ENCODE measurements at regions not wholly inside any gene's neighbourhood (a gene's known extent, or its start where the extent isn't known, plus 50 kb on each side); places are given as distances from the start of the nearest gene placed in this dataset.

DNA sequence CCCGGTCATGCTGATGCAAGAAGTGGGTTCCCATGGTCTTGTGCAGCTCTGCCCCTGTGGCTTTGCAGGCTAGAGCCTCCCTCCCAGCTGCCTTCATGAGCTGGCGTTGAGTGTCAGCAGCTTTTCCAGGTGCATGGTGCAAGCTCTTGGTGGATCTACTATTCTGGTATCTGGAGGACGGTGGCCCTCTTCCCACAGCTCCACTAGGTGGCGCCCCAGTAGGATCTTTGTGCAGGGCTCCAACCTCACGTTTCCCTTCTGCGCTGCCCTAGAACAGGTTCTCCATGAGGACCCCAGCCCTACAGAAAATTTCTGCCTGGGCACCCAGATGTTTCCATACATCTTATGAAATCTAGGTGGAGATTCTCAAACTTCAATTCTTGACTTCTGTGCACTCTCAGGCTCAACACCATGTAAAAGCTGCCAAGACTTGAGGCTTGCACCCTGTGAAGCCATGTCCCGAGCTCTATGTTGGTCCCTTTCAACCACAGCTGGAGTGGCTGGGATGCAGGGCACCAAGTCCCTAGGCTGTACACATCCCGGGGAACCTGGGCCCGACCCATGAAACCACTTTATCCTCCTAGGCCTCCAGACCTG is 238.4 kb upstream of the MDFIC2 start:
- peak; percentile 1 for DNase-seq

DNA sequence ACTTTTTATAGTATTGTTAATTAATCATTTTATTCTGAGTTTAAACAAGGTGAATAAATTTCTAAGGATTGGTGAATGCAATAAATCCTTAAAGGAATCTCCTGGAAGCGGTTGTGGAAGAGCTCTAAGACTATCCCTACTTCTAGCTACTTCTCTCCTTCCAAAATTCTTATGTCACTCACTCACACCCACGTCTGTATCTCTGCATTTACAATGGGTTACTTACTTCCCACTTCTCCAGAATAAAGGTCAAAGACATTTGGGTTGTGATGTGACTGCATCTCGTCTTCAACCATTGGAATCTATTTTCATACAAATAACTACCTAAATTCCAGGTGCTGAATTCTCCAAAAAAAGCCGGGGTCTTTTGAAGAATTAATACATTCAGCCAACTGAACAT is 234.2 kb upstream of the MDFIC2 start:
- no peak for DNase-seq

DNA sequence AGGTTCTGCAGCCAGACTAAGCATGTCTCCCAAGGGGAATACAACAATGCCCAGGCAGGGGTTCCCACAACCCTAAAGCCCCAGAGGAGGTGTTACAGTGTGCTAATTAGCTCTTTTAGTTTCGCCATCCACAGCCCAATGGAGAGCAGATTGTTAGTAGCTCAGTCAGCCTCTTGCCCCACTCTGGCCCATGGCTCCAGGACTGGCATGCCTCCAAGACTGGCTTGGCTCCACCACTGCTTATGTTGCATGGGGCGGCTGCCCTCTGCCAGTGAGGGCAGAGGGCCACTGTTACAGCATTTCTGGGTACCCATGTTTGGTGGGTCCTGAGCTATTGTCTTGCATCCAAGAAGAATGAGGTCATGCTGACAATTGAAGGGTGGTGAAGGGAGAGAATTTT is 231.1 kb upstream of the MDFIC2 start:
- DNase-seq: no peak

DNA sequence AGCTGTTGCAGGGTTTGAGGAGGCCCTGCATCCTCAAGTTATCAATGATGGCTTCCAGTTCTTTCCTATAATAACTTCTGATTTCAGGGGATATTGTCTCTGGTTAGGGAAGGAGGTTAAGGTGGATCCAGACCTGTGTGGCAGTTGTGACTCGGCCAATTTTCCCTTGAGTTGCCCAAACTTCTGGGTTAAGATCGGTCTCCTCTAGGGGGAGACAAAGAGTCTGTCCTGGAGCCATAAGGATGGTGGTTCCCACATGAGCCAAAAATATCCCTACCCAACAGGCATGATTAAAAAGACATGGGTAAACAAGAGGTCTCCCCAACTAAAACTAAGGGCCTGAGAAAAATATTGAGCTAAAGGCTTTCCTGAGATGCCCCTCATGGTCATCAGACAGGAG is 227.5 kb upstream of the MDFIC2 start:
- no peak for DNase-seq

DNA sequence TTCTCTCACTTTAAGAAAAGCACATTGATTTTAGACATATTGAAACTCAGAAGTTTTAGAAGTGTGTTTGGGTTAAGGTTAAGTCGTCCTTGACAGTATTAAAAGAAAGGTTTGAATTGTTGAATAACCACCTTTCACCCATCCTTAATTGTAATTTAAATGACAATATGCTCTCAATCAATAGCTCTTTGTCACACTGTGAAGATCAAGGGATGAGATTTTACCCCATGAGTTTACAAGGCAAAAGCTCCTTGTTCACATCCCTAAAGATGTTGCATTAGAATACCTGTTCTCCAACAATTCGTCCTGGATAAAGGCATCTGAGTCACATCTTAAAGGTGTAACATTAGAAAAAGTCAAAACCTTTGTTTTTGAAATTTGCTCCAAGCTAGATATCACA is 220.4 kb upstream of the MDFIC2 start:
- DNase-seq: no peak

DNA sequence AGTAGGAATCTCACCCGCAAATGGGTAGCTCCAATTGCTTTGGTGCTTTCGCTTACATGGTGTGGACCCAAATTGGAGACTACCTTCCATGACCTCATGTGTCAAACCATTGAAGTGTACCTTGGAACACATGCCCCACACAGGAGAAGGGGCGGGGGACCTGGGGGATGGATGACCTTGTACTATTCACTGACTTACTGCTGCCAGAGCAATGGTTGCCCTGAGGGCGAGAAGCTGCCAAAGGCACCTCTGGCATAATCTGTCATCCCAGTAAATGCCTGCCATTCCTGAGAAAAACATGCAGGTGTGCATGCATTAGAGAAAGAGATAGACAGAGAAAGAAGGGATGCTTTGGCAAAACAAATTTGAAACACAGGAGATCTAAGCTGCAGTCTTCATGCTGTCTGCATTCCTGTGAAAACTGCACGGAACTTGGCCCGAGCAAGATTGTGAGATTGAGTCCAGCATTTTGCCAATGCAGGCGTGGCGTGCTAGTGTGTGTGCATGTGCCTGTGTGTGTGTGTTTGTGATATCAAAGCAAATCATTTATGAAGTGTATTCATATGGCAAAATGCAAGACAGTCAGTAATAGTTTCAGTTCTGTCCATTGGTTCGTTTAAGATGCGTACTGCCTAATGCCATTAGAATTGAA is 219.5 kb upstream of the MDFIC2 start:
- no peak for DNase-seq

DNA sequence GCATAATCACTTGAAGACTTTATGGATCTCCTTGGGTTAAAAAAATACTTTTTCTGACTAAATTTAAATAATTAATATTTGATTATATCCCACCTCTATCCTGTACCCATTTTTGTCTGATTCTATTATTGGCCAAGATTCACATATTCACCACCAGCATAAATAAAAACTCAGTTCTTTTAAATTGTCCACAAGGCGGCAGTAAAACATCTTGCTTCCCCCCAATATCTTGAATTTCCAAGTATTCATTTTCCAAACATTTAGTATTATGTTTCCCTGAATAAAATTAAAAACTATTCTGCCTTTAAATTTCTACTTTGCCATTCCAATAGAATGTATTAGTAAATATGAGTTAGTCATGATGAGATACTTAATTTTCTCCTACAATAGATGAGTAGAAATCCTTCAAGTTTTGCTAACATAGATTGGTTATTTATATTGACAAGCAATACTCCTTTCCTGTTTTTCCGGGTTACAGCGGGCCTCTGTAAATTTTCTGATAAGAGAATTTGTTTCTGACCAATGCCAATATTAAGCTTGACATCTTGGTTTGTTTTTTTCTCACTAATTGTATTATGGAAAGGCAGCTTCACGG is 218.7 kb upstream of the MDFIC2 start:
- no peak for DNase-seq

DNA sequence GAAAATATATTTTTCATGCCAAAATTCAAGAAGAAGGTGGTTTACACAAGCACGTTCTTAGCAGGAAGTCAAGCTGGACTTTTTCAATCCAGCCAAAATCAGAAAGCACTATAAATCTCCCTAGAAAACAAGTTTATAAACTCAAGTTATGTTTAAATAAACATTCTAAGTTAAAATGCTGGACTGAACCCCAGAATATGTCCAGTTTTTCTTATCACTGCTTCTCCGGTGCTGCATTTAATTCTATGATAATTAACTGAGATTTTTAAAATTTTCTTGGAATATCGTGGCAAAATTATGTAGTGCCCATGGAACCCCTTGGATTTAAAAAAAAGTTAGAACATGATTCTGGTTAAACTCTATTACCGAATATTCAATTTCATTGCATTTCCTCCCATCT is 218.2 kb upstream of the MDFIC2 start:
- DNase-seq: no peak

DNA sequence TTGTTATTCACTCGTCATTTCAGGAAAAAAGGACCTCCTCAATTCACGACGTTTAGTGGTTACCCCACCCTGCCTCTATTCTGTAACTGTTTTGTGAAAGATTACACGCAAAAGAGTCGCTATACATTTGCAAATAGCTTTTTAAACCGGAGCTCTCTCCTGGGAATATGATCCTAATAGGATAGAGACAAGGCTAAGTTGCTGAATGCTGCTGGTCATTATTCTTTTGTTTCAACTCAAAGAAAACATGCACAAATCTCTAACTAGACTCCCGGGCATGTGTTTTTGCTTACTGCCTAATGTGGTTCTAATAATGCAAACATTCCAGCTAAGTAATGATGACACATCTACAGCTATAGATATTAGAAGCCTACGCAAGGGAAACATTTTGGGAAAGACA is 214.6 kb upstream of the MDFIC2 start:
- no peak for DNase-seq

DNA sequence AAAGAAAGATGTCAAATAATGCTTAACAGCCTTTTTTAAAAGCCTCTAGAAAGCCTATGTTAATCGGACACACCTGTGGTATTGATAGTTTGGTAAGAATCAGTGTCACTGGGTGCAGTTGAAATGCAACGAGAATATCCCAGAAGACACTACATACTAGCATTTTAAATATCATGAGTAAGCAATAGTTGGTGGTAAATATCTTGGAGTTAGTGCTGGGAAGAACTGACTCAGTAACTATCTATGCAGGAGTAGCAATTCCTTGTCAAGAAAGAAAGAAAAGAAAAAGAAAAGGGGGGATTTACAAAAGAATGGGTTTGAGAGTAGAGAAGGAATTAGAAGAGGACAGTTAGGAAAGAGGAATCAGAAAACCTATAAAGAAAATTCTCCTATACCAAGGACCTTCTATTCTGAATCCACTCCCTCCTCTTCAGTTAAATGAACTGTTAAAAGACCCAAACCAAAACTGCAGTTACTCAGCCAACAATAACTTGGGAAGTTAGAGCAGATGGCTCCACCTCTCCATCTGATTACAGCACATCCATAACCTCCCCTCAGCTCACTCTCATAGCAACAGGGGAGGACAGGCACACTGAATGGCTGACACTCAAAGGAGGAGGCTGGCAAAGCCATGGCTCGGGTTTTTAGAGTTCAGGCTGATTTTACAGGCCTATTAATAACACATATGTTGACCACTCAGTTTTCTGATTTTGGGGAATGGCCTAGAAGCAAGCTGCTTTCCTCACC is 207.6 kb upstream of the MDFIC2 start:
- DNase-seq: no peak

DNA sequence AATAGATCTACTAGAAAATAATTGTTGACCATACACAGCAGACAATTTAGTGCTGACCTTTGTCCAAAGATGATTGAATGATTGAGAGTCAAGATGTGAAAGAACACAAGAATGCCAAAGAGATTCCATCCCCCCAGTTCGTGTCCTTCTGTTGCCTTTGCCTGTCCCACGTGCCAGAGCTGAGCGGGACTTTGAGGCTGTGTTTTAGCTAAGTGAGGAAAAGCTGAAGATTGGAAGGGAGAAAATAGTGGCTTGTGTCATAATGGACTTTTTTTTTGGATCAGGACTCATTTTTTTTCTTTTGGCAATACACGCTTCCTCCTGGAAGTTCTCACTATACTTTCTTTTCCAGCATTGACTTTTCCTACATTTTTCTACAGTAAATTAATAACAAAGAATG is 206.6 kb upstream of the MDFIC2 start:
- DNase-seq: no peak

DNA sequence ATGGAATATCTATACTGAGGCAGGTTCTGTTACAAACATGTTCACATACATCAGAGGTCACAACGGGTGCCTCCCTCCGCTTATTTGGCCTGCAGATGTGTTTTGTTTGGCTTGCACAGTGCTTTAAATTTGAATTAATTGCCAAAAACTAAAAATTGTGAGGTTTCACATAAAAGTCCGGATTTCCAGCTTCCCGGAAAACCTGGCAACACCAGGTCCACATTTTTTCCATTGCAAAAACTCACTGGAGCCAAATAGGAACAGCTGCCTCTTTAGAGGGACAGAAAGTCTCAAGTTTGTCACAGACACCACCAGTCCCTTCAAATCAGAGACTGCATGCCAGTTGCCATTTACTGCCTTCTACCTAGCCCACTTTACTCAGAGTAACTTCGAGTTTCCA is 205.9 kb upstream of the MDFIC2 start:
- DNase-seq: no peak

DNA sequence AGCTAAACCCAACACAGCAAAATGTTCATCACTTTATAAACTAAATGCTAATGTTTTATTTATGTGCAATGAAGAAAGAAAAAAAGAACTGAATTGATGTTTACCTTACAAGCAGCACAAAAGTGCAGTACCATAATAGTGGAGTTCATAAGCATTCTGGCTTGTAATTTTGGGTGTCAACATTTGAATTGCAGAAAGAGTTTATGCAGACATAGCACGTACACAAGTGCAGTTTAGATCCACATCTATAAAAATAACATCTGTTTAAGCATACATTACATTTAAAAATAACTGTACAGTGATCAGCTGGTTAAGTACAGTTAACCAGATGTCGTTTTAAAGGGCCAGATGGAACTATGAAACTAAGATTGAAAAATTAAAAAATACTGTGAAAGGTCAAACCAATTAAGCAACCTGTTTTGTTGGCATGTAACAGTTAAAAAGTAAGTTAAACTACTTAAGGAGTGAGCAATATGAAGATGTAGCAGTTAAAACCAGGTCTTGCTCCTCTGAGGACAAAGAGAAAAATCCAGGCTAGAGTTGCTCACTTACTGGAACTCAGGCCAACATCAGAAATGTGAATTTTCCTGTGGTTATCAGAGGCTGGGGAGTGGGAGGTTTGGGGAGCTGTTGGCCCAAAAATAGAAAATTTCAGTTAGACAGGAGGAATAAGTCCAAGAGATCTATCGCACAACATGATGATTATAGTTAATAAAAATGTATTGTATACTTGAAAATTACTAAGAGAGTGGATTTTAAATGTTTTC is 204.9 kb upstream of the MDFIC2 start:
- DNase-seq: no peak

DNA sequence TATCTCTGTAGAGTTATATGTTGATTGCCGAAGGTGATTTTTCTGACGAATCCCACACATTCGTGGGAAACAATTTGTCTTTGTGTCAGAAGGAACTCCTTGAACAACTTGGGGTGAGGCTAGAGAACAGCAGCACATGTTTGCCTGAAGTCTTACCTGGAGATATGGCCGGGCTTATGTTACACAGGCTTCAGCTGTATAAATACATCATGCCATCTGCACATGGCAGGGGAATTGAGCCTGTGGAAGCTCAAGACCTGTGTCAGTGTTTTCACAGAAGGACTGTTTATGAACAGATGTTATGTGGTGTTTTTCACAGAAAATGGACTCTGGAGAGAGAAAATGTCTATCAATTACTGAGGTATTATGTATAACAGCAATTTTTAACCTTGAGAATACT is 203.6 kb upstream of the MDFIC2 start:
- DNase-seq: no peak

DNA sequence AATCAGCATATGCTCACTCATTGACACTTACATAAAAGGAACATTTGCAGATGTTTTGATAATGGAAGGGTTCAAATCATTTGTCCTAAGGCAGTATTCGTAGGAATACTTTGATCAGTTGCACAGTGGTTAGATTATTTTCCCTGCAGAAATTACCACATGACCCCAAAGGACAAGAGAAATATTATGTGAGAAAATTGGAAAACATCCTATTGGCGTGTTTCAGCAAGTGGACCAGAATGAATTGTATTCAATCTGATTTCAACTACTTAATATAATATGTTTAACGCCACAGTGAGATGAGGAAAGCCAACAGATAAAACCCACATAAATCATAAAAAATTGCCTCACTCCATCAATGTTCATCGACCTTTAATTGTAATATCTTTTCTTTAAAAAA is 195.0 kb upstream of the MDFIC2 start:
- DNase-seq: no peak

DNA sequence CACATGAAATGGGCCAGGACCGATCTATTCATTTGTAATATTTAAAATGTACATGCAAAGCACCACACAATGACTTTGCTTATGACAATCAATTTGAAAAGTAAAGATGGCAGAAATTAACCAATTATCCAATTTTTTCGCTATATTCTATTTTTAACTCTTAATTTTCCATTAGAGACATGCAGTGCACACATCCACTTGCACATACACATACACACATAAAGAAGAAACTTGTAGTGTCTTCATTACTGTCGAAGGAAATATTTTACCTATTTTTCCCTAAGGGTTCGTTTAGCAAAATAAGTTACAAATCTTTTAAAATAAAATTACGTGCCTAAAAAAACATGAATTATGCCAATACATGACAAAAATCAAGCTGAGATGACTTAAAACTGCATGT is 194.3 kb upstream of the MDFIC2 start:
- no peak for DNase-seq

DNA sequence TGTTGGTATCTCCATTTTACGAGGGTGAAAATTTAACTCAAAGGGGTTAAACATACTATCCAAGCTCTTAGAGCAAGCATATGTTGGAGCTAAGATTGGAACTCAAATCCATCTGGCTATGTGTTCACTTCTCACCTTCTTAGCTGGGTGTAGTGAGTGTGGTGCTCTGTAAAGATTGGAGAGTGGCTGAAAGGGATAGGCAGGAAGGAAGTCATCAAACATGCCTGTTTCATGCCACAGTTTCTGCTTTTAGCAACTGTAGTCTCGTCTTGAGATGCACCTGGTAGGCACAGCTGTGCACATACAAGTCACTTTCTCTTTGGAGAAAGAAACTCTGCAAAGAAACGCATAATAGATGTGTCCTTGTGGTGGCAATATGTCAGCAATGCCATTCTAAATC is 189.1 kb upstream of the MDFIC2 start:
- DNase-seq: no peak

DNA sequence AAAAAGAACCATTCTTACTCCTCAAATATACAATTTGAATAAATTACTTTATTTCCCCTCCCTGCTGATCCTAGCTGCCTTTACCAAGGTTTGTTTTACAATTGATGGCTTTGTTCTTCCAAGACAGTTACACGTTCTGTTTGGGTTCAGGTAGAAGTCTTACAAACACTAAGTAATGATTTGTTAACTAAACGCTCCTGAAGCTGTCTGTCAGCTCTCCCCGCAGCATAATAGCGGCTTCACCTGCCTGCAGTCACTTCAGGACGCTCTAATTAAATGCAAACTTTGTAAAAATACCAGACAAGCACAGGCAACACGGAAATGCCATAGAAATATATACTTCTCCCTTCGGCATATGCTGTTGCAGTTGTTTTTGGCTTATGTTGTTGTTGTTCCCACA is 176.4 kb upstream of the MDFIC2 start:
- DNase-seq: peak; percentile 2

DNA sequence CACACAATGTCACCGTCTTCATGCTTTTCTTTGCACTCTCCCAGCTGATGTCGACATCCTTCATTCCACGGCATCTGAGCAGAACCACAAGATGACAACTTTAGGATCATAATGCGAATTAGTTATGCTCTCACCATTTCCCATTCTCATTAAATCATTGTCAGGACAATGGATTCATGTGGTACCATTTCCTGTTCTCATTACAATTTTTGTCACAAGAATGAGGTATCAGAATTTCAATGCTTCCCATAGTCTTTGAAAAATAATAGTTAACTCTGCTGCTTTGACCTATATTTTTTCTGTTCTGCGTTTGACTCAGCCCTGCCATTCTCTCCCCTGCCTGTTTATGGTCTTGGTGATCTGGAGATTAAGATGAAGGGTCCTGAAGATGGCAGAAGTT is 175.7 kb upstream of the MDFIC2 start:
- DNase-seq: no peak

DNA sequence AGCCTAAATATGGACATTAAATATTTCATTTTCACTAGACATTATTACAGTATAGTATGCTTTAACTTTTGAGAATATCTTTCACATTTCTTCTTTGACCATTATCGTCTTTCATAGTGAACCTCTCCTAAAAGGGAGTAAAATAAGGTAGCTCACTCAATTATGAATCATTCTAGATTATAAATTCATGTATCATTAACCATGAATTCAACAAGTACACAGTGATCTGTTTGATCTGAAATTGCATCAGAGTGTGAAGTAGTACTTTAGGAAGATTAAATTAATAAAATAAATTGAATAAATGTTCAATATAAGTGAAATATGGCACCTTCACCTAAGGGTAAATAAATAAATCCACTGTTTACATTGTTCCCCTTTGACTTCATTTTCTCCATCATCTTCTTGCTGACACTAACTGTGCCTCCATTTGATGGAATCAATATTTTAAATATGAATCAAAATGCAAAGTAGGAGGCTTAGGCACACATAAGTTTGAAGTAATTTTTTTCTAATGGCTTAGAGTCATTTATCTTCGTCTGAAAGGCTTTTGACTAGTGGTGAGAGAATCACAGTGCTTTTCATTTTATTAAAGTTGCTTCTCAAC is 174.1 kb upstream of the MDFIC2 start:
- DNase-seq: no peak

DNA sequence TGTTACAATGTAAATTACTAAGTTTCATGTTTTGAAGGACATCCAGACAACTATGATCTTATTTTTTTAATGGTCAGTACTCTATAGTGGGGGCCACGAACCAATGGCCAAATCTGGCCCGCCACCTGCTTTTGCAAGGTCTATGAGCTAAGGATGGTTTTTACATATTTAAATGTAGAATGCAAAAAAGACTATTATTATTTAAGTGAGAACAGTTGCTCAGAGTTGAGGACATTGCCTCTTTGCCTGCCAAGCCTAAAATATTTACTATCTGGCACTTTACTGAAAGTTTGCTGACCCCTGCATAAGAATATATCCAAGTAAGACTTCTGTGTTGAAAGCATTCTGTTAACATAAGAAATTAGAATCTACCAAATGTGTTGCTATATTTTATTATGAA is 163.7 kb upstream of the MDFIC2 start:
- DNase-seq: no peak

DNA sequence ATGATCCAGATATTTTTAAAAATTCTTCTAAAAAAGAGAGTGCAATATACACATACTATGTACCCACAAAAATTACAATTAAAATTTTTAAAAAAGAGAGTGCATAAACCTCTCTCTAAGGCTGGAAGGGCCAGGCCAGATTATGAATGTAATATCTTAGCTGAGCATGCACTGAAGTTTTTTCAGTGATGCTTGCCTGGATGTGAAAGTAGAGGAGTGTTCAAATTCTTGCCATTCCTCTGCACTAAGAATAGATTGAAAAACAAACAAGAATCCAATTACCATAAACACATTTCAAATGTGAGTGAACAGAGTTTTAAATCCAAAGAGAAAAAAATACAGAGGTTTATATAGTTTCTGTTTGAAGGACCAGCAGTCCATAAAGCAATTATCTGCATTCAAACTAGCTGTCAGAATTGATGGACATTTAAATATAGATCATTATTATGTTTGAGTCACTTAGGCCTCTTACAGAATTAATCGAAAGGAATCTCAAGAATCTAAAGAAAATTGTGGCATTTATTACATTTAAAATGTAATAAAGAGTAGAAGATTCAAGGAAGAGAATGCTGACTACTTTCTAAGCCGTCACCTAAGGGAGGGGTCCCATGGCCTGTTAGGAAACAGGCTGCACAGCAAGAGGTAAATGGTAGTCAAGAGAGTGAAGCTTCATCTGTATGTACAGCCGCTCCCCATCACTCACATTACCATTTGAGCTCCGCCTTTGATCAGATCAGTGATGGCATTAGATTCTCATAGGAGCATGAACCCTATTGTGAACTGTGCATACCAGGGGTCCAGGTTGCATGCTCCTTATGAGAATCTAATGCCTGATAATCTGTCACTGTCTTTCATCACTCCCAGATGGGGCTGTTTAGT is 159.3 kb upstream of the MDFIC2 start:
- DNase-seq: no peak
